ENCODE measurements at regions not wholly inside any gene's neighbourhood (a gene's known extent, or its start where the extent isn't known, plus 50 kb on each side); places are given as distances from the start of the nearest gene placed in this dataset.

DNA sequence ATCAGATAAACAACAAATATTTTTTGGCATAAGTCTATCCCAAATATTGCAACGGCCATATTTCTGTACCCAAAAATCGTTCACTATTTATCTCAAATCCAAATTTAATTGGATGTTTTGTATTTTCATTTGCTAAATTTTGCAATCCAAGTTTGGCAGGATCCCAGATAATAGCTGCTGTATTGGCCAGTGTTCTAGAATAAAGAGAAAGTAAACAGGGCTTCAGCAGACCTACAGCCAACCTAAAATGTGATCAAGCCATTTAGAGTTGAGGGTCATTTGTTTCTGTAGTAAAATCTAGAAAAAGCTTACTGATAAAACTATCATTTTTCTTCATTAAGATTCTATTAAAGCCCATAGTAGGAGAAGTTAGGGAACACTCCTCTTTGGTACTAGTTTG, 506.6 kb upstream of the PTBP2 start:
- TF ChIP-seq, protein P1, sequence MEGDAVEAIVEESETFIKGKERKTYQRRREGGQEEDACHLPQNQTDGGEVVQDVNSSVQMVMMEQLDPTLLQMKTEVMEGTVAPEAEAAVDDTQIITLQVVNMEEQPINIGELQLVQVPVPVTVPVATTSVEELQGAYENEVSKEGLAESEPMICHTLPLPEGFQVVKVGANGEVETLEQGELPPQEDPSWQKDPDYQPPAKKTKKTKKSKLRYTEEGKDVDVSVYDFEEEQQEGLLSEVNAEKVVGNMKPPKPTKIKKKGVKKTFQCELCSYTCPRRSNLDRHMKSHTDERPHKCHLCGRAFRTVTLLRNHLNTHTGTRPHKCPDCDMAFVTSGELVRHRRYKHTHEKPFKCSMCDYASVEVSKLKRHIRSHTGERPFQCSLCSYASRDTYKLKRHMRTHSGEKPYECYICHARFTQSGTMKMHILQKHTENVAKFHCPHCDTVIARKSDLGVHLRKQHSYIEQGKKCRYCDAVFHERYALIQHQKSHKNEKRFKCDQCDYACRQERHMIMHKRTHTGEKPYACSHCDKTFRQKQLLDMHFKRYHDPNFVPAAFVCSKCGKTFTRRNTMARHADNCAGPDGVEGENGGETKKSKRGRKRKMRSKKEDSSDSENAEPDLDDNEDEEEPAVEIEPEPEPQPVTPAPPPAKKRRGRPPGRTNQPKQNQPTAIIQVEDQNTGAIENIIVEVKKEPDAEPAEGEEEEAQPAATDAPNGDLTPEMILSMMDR (IDR thresholded peaks at IDR 0.05), result no peak
- TF ChIP-seq ZFX (IDR thresholded peaks at IDR 0.05; ENCODE audit: borderline replicate concordance), result no peak
